DND-41 (cell line): ENCODE measurements at regions not wholly inside any gene's neighbourhood (a gene's known extent, or its start where the extent isn't known, plus 50 kb on each side); places are given as distances from the start of the nearest gene placed in this dataset.
A peak's percentile ranks its signal among the peaks of the same experiment; 100 is the strongest.

Experiments used
- ATAC-seq: fragments of 200-7000 bp; cut with Tn5 transposase; 3 replicates; pipeline ENCODE4 v1.9.1; 2021; ENCODE audit warnings: low read depth; ENCODE audit not compliant: insufficient read depth
- DNase-seq: peaks from one replicate; pipeline ENCODE4 v3.0.0-alpha.2; 2020
- H2AFZ ChIP-seq: 2 replicates; pipeline ENCODE4 v1.6.0; 2012; ENCODE audit warnings: low read depth, low read length
- H3K27ac ChIP-seq: 2 replicates; pipeline ENCODE4 v1.5.1; 2012; ENCODE audit warnings: low read length, inconsistent platforms
- H3K27me3 ChIP-seq: fragments of 200-600 bp; sonication (generic); 2 replicates; pipeline ENCODE4 v1.6.0; 2012; ENCODE audit warnings: low read length, mild to moderate bottlenecking, inconsistent platforms; ENCODE audit not compliant: insufficient read depth, poor library complexity
- H3K36me3 ChIP-seq: 2 replicates; pipeline ENCODE4 v1.5.1; 2012; ENCODE audit warnings: low read length, inconsistent platforms; ENCODE audit not compliant: insufficient read depth
- H3K4me1 ChIP-seq: 2 replicates; pipeline ENCODE4 v1.5.1; 2012; ENCODE audit warnings: mild to moderate bottlenecking, low read length; ENCODE audit not compliant: insufficient read depth
- H3K4me2 ChIP-seq: 2 replicates; pipeline ENCODE4 v1.6.0; 2012; ENCODE audit warnings: mild to moderate bottlenecking, moderate library complexity, low read length, inconsistent platforms; ENCODE audit not compliant: insufficient read depth
- H3K4me3 ChIP-seq, 2 experiments: fragments of 200-600 bp in 1 of 2; shearing (Covaris generic) in 1 of 2; 2 replicates each; pipeline ENCODE4 v1.5.1; 2012 to 2016; ENCODE audit warnings: inconsistent platforms in 2 of 2, low read length in 2 of 2, mild to moderate bottlenecking in 2 of 2, low read depth in 1 of 2, moderate library complexity in 1 of 2
- H3K79me2 ChIP-seq: 2 replicates; pipeline ENCODE4 v1.6.0; 2012; ENCODE audit warnings: low read length, inconsistent platforms; ENCODE audit not compliant: insufficient read depth
- H3K9ac ChIP-seq: 2 replicates; pipeline ENCODE4 v1.6.0; 2012; ENCODE audit warnings: low read depth, mild to moderate bottlenecking, inconsistent platforms, low read length, moderate library complexity
- H3K9me3 ChIP-seq: 2 replicates; pipeline ENCODE4 v1.5.1; 2012; ENCODE audit warnings: low read length, moderate library complexity, mild to moderate bottlenecking, inconsistent platforms; ENCODE audit not compliant: insufficient read depth, severe bottlenecking
- H4K20me1 ChIP-seq: 2 replicates; pipeline ENCODE4 v1.6.0; 2012; ENCODE audit warnings: low read length; ENCODE audit not compliant: insufficient read depth
- EZH2 ChIP-seq: IDR thresholded peaks from 3 replicates; pipeline ENCODE4 v1.6.1; 2012; ENCODE audit warnings: borderline replicate concordance, low read depth, mild to moderate bottlenecking, moderate library complexity, low read length, inconsistent platforms; ENCODE audit not compliant: severe bottlenecking
- TF ChIP-seq, protein P1 (sequence below): IDR thresholded peaks from 2 replicates; pipeline ENCODE4 v1.5.1; 2012; ENCODE audit warnings: borderline replicate concordance, low read length, moderate library complexity, mild to moderate bottlenecking; ENCODE audit not compliant: poor library complexity, severe bottlenecking; ENCODE audit errors: extremely low read depth

DNA sequence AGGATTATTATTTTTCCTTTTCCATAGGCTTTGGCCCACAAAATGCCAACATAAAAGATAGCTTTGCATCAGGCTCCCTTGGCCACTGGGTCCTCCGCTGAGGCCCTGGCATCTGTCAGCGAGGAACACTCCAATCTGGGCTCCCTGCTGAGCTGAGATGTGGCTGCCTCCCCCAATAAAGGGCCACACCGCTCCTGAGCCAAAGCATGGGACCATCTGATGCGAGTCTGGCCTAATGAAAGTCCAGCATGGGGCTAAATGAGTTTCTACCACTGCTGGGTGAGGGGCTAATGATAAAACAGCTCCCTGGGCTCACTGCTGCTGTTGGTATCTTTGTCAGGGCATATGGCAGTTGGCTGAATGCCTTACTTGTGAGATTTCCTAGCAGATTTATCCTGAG lies 817.5 kb upstream of the SLC35B3 start:
- no peak overlapping the region for H2AFZ ChIP-seq
- H3K36me3 ChIP-seq: no peaks in the 10 kb centered on the region
- H4K20me1 ChIP-seq: no peaks in the 10 kb centered on the region
- no peak for ATAC-seq
- no peak overlapping the region for H3K27ac ChIP-seq
- TF ChIP-seq, protein P1, sequence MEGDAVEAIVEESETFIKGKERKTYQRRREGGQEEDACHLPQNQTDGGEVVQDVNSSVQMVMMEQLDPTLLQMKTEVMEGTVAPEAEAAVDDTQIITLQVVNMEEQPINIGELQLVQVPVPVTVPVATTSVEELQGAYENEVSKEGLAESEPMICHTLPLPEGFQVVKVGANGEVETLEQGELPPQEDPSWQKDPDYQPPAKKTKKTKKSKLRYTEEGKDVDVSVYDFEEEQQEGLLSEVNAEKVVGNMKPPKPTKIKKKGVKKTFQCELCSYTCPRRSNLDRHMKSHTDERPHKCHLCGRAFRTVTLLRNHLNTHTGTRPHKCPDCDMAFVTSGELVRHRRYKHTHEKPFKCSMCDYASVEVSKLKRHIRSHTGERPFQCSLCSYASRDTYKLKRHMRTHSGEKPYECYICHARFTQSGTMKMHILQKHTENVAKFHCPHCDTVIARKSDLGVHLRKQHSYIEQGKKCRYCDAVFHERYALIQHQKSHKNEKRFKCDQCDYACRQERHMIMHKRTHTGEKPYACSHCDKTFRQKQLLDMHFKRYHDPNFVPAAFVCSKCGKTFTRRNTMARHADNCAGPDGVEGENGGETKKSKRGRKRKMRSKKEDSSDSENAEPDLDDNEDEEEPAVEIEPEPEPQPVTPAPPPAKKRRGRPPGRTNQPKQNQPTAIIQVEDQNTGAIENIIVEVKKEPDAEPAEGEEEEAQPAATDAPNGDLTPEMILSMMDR: no peak
- TF ChIP-seq EZH2: no peak
- H3K27me3 ChIP-seq: no peaks in the 10 kb centered on the region
- H3K4me1 ChIP-seq: no peaks in the 10 kb centered on the region
- DNase-seq: no peak
- no peaks in the 10 kb centered on the region for H3K9me3 ChIP-seq
- no peak overlapping the region for H3K9ac ChIP-seq
- no peaks in the 10 kb centered on the region for H3K79me2 ChIP-seq
- H3K4me2 ChIP-seq: no peak overlapping the region
- no peak overlapping the region for H3K4me3 ChIP-seq

DNA sequence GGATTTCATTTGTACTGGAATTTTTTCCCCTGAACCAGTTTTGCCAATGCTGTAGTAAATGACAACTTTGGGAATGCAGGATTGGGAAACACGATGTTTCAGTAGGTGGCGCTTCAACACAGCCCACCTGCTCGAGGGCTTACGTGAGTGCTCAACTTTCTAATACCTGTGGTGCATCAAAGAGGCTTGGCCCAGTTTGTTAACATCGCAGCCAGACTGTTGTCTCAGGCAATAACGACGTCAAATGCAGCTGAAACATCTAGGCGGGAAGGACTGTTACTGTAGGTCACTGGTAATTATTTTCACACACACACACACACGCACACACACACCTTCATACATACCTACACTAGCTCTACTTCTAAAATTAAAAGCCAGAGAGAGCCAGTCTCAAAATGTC lies 815.5 kb upstream of the SLC35B3 start:
- no peak for ATAC-seq
- Histone ChIP-seq H3K4me3 (no peak overlapping the region), H3K9me3 (no peaks in the 10 kb centered on the region), H3K79me2 (no peaks in the 10 kb centered on the region), H4K20me1 (no peaks in the 10 kb centered on the region), H3K9ac (no peak overlapping the region), H3K4me2 (no peak overlapping the region), H2AFZ (no peak overlapping the region), H3K4me1 (no peaks in the 10 kb centered on the region), H3K27ac (no peak overlapping the region), H3K36me3 (no peaks in the 10 kb centered on the region), H3K27me3 (no peaks in the 10 kb centered on the region)
- TF ChIP-seq, protein P1: peak; percentile 39
- no peak for TF ChIP-seq EZH2
- DNase-seq: no peak

DNA sequence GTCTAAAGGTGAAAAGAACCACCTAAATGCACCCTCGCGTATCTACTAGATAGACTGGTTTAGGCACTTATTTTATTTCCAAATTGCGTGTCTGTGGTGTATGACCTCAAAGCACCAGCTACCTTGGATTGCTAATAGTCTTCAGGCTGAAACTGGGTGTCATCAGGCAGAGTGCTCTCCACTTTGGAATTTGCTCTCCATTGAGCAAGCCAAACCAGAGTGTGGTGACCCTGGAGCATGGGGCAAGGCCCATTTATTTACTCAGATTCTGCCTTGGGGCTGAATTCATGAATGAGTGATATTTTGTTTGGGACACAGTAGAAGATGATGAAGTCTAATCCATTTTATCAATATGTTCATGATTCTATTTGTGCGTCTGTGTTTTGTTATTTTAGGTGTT lies 812.8 kb upstream of the SLC35B3 start:
- Histone ChIP-seq H3K4me1 (no peaks in the 10 kb centered on the region), H3K9ac (no peak overlapping the region), H2AFZ (no peak overlapping the region), H3K79me2 (no peaks in the 10 kb centered on the region), H3K9me3 (no peaks in the 10 kb centered on the region), H4K20me1 (no peaks in the 10 kb centered on the region), H3K4me3 (no peak overlapping the region), H3K4me2 (no peak overlapping the region), H3K36me3 (no peaks in the 10 kb centered on the region), H3K27ac (no peak overlapping the region), H3K27me3 (no peaks in the 10 kb centered on the region)
- ATAC-seq (no peak), DNase-seq (no peak)
- TF ChIP-seq EZH2: no peak
- TF ChIP-seq, protein P1: no peak

DNA sequence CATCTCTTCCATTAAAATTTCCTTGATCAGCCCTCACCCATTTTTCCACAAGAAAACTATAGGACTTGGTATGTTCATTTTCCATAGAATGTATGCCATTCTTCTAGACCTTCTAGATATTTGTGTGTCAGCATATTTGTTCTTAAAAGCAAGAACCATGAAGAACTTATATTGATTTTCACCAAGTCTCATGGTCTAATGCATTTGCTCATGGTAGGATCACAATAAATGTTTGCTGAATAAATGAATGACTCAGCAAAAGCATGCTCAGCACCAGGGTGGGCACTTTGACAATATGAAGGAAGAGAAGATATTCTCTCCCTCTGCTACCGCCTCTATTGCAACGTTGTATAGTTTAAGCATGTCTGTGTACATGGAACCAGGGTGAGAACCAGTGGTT lies 805.5 kb upstream of the SLC35B3 start:
- H3K27me3 ChIP-seq: no peaks in the 10 kb centered on the region
- no peak overlapping the region for H3K4me3 ChIP-seq
- no peak for ATAC-seq
- no peaks in the 10 kb centered on the region for H3K79me2 ChIP-seq
- no peaks in the 10 kb centered on the region for H3K9me3 ChIP-seq
- H4K20me1 ChIP-seq: no peaks in the 10 kb centered on the region
- TF ChIP-seq, protein P1: no peak
- no peak for TF ChIP-seq EZH2
- H3K9ac ChIP-seq: no peak overlapping the region
- no peak overlapping the region for H3K4me2 ChIP-seq
- DNase-seq: no peak
- no peak overlapping the region for H2AFZ ChIP-seq
- H3K27ac ChIP-seq: no peak overlapping the region
- no peaks in the 10 kb centered on the region for H3K4me1 ChIP-seq
- no peaks in the 10 kb centered on the region for H3K36me3 ChIP-seq
